ENCODE measurements at regions not wholly inside any gene's neighbourhood (a gene's known extent, or its start where the extent isn't known, plus 50 kb on each side); places are given as distances from the start of the nearest gene placed in this dataset.

DNA sequence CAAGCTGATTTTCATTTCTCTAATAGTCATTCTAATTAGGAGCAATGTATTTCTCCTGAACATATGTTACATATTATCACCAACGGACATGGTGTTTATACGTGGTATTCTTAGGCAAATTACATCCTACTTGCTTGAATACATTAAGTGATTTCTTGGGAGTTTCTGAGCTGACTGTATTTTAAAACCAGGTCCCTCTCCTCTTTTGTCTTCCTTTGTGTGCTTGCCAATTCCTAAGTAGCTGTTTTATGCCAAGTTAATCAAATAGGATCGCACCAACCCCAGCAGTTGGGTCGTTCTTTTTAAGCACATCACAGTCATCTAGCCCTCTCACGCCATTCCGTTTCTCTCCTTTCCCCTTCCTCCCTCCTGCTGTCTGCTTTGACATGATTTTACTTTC lies 75.4 kb upstream of the MAP2 start:
- no peaks in the 10 kb centered on the region for H3K4me1 ChIP-seq
- H3K4me3 ChIP-seq: no peak overlapping the region
- no peaks in the 10 kb centered on the region for H3K27me3 ChIP-seq
- TF ChIP-seq CTCF (IDR thresholded peaks at IDR 0.05): no peak
- no peak for TF ChIP-seq POLR2A (IDR thresholded peaks at IDR 0.05)
- H3K27ac ChIP-seq: no peak overlapping the region
- no peaks in the 10 kb centered on the region for H3K36me3 ChIP-seq
- no peak for DNase-seq
- H3K9me3 ChIP-seq: no peaks in the 10 kb centered on the region

GRCh38 chr2:209351636-209352035 lies 72.2 kb upstream of the MAP2 start:
- H3K4me3 ChIP-seq: no peak overlapping the region
- no peak for DNase-seq
- no peaks in the 10 kb centered on the region for H3K36me3 ChIP-seq
- no peaks in the 10 kb centered on the region for H3K9me3 ChIP-seq
- no peaks in the 10 kb centered on the region for H3K27me3 ChIP-seq
- TF ChIP-seq POLR2A (IDR thresholded peaks at IDR 0.05) (no peak), CTCF (IDR thresholded peaks at IDR 0.05) (no peak)
- no peak overlapping the region for H3K27ac ChIP-seq
- H3K4me1 ChIP-seq: no peaks in the 10 kb centered on the region

DNA sequence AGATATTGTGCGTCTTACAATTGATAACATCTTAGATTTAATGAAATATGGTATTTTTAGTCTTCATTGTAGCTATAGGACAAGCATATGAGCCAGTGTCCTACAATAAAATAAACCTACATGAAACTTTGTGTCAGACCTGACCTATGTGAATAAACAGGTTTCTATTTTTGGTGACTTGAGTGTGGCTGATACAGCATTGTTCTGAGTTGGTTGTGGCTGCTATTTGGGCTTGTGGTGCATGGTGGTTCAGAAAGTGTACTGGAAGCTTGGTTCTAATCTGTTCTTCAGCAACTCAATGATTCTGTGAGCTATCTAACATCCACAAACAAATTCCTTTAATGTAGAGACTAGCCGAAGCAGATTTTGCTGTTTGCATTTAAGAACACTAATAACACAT lies 64.9 kb upstream of the MAP2 start:
- Histone ChIP-seq H3K27ac (no peak overlapping the region), H3K27me3 (no peaks in the 10 kb centered on the region), H3K9me3 (no peaks in the 10 kb centered on the region), H3K4me1 (no peaks in the 10 kb centered on the region), H3K36me3 (no peaks in the 10 kb centered on the region), H3K4me3 (no peak overlapping the region)
- TF ChIP-seq CTCF (IDR thresholded peaks at IDR 0.05): no peak
- TF ChIP-seq POLR2A (IDR thresholded peaks at IDR 0.05): no peak
- DNase-seq: no peak

GRCh38 chr2:209367075-209367747 lies 56.6 kb upstream of the MAP2 start:
- Histone ChIP-seq H3K4me1 (no peaks in the 10 kb centered on the region), H3K9me3 (no peaks in the 10 kb centered on the region), H3K27ac (no peak overlapping the region), H3K27me3 (no peaks in the 10 kb centered on the region), H3K36me3 (no peaks in the 10 kb centered on the region), H3K4me3 (no peak overlapping the region)
- TF ChIP-seq POLR2A (IDR thresholded peaks at IDR 0.05): no peak
- no peak for TF ChIP-seq CTCF (IDR thresholded peaks at IDR 0.05)
- no peak for DNase-seq

DNA sequence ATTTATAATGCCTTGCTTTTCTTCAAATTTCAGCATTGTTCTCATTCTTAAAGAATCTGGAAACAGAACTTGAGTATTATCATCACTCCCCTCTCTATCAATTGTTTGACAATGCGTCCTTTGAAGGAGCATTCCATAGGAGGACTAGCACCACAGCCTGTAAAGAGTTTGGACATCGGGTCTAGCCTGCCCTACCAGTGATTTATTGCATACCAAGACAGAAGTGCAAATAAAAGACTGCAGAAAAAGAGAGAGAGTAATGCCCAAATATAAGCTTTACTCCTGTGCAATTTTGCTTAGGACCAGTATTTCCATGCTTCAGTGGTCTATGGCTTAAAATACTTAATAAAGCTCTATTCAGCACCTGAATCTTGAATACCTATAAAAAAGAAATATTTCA lies 55.4 kb upstream of the MAP2 start:
- DNase-seq: no peak
- Histone ChIP-seq H3K27ac (no peak overlapping the region), H3K9me3 (no peaks in the 10 kb centered on the region), H3K27me3 (no peaks in the 10 kb centered on the region), H3K36me3 (no peaks in the 10 kb centered on the region), H3K4me3 (no peak overlapping the region), H3K4me1 (no peaks in the 10 kb centered on the region)
- TF ChIP-seq CTCF (IDR thresholded peaks at IDR 0.05): no peak

GRCh38 chr2:209368914-209369313 lies 54.9 kb upstream of the MAP2 start:
- DNase-seq: peak in 2 of 3 donors; percentile 66 to 80

More at GRCh38 chr2:209368914-209369313, 54.9 kb upstream of the MAP2 start:
- H3K36me3 ChIP-seq: no peaks in the 10 kb centered on the region
- H3K27me3 ChIP-seq: no peaks in the 10 kb centered on the region
- H3K4me3 ChIP-seq: no peak overlapping the region
- H3K4me1 ChIP-seq: no peaks in the 10 kb centered on the region
- no peak for TF ChIP-seq POLR2A (IDR thresholded peaks at IDR 0.05)
- TF ChIP-seq CTCF (IDR thresholded peaks at IDR 0.05): no peak
- H3K27ac ChIP-seq: no peak overlapping the region
- no peaks in the 10 kb centered on the region for H3K9me3 ChIP-seq

Data from Peyer's patch (tissue), 4 donors.